ENCODE measurements at regions not wholly inside any gene's neighbourhood (a gene's known extent, or its start where the extent isn't known, plus 50 kb on each side); places are given as distances from the start of the nearest gene placed in this dataset.

- TF ChIP-seq POLR2A (IDR thresholded peaks at IDR 0.05) (no peak), CTCF (IDR thresholded peaks at IDR 0.05) (no peak), EP300 (IDR thresholded peaks at IDR 0.05) (no peak)
Observed at GRCh38 chr2:30029804-30030203, 108.4 kb upstream of the ALK start.

All from tibial nerve (tissue), 4 donors.